SU-DHL-6 (cell line): ENCODE measurements at regions not wholly inside any gene's neighbourhood (a gene's known extent, or its start where the extent isn't known, plus 50 kb on each side); places are given as distances from the start of the nearest gene placed in this dataset.
A peak's percentile ranks its signal among the peaks of the same experiment; 100 is the strongest.

ENCODE experiments used
- CTCF ChIP-seq: fragments of 200-600 bp; sonication (generic); IDR thresholded peaks from one replicate; pipeline ENCODE4 v1.5.1; 2017; ENCODE audit warnings: antibody characterized with exemption, mild to moderate bottlenecking, low read length, moderate library complexity; ENCODE audit not compliant: insufficient read depth, poor library complexity, severe bottlenecking
- EZH2phosphoT487 ChIP-seq: fragments of 200-600 bp; sonication (generic), shearing (Covaris generic); conservative IDR thresholded peaks from 2 replicates; pipeline ENCODE4 v1.6.1; 2018; ENCODE audit warnings: mild to moderate bottlenecking, antibody characterized with exemption, low read length, moderate library complexity, mixed read lengths

GRCh38 chr4:17347445-17347844 is 164.4 kb downstream of the QDPR start:
- TF ChIP-seq CTCF: peak; percentile 40
- no peak for TF ChIP-seq EZH2phosphoT487
